HepG2 (cell line): ENCODE measurements at regions not wholly inside any gene's neighbourhood (a gene's known extent, or its start where the extent isn't known, plus 50 kb on each side); places are given as distances from the start of the nearest gene placed in this dataset.

Experiments
- ATAC-seq: fragments of 200-7000 bp; cut with Tn5 transposase; 3 replicates; pipeline ENCODE4 v1.9.1; 2020; ENCODE audit warnings: mild to moderate bottlenecking, moderate library complexity
- BruUV-seq: library from RNA; stranded (reverse); fragments of 400-500 nt; replicated peaks from 2 replicates; lab custom pipeline; 2021; lab: Mats Ljungman, UMichigan
- CTCF ChIA-PET: fragments of 300-600 bp; formaldehyde crosslinking; extraction: SDS; loops from one replicate; lab custom pipeline; 2021; ENCODE audit warnings: low total read pairs, inconsistent platforms, low intra/inter-chr PET ratio; lab: Yijun Ruan, JAX
- POLR2A ChIA-PET: fragments of 350-600 bp; sonication (Branson Sonifier 250); formaldehyde crosslinking; loops from one replicate; lab custom pipeline; 2020; ENCODE audit warnings: antibody characterized with exemption, inconsistent platforms; lab: Yijun Ruan, JAX
- DNase-seq: peaks from one replicate; pipeline ENCODE4 v3.0.0-alpha.2; 2015; ENCODE audit warnings: low spot score
- FAIRE-seq: peaks from 3 replicates; lab custom pipeline; 2011; peaks lifted over from hg19 to GRCh38; lab: Jason Lieb, UNC
- H2AFZ ChIP-seq: one replicate; pipeline ENCODE4 v1.6.1; 2011; ENCODE audit warnings: low read length, inconsistent platforms
- H3K27ac ChIP-seq: fragments of 300-600 bp; 3 replicates; pipeline ENCODE4 v1.8.0; 2011; ENCODE audit warnings: mixed run types, mild to moderate bottlenecking, mixed read lengths, low read length, inconsistent platforms; ENCODE audit not compliant: insufficient read depth; ENCODE audit errors: extremely low read length
- H3K27me3 ChIP-seq, 2 experiments: fragments of 200-600 bp in 1 of 2; 2 replicates in 1 of 2; 3 replicates in 1 of 2; pipeline versions ENCODE4 v1.6.0 to v1.8.0; 2011; ENCODE audit warnings: low read length in 2 of 2, mild to moderate bottlenecking in 2 of 2, moderate library complexity in 2 of 2, inconsistent platforms in 1 of 2; ENCODE audit not compliant: insufficient read depth in 2 of 2, control insufficient read depth in 1 of 2
- H3K36me3 ChIP-seq, 2 experiments: fragments of 200-600 bp in 1 of 2; replicated peaks in 1 of 2; 2 replicates in 1 of 2; 3 replicates in 1 of 2; pipeline versions ENCODE4 v1.5.1 to v1.8.0; 2011; ENCODE audit warnings: low read length in 2 of 2, inconsistent platforms in 1 of 2; ENCODE audit not compliant: insufficient read depth in 2 of 2, control insufficient read depth in 1 of 2
- H3K4me1 ChIP-seq: 2 replicates; pipeline ENCODE4 v1.5.1; 2012; ENCODE audit warnings: low read length, inconsistent platforms; ENCODE audit not compliant: insufficient read depth
- H3K4me2 ChIP-seq: 2 replicates; pipeline ENCODE4 v1.6.0; 2011; ENCODE audit warnings: low read depth, low read length, inconsistent platforms
- H3K4me3 ChIP-seq, 3 experiments: fragments of 200-600 bp in 1 of 3; sonication (generic), shearing (Covaris generic) in 1 of 3; replicated peaks in 1 of 3; 2 replicates each; pipeline ENCODE4 v1.5.1; 2011 to 2016; ENCODE audit warnings: low read length in 3 of 3, inconsistent platforms in 2 of 3, low read depth in 2 of 3, mild to moderate bottlenecking in 2 of 3, control low read depth in 1 of 3, mixed read lengths in 1 of 3; ENCODE audit not compliant: insufficient read depth in 1 of 3
- H3K79me2 ChIP-seq: one replicate; pipeline ENCODE4 v1.6.1; 2011; ENCODE audit warnings: low read length, inconsistent platforms; ENCODE audit not compliant: insufficient read depth
- H3K9ac ChIP-seq: 2 replicates; pipeline ENCODE4 v1.6.0; 2011; ENCODE audit warnings: mild to moderate bottlenecking, low read depth, low read length, inconsistent platforms; ENCODE audit not compliant: insufficient read depth
- H3K9me3 ChIP-seq: 2 replicates; pipeline ENCODE4 v1.5.1; 2012; ENCODE audit warnings: mild to moderate bottlenecking, low read length
- H4K20me1 ChIP-seq: 2 replicates; pipeline ENCODE4 v1.6.0; 2011; ENCODE audit warnings: inconsistent platforms, mild to moderate bottlenecking, low read length, moderate library complexity; ENCODE audit not compliant: insufficient read depth
- ATAD3A ChIP-seq: sonication (generic); formaldehyde crosslinking; IDR thresholded peaks from 2 replicates; pipeline ENCODE4 v1.4.0; 2020; ENCODE audit warnings: missing genetic modification reagents
- FOXC1 ChIP-seq: sonication (generic); formaldehyde crosslinking; IDR thresholded peaks from 2 replicates; pipeline ENCODE4 v1.8.0; 2022; ENCODE audit warnings: mild to moderate bottlenecking, missing genetic modification reagents, borderline replicate concordance
- HMG20A ChIP-seq: IDR thresholded peaks from 2 replicates; pipeline ENCODE4 v1.6.1; 2016; ENCODE audit warnings: borderline replicate concordance
- HOXA3 ChIP-seq: sonication (generic); formaldehyde crosslinking; IDR thresholded peaks from 2 replicates; pipeline ENCODE4 v1.5.0; 2020; ENCODE audit warnings: missing genetic modification reagents
- MIER3 ChIP-seq: IDR thresholded peaks from 2 replicates; pipeline ENCODE4 v1.6.1; 2016; ENCODE audit warnings: missing compliant biosample characterization, borderline replicate concordance
- NAIF1 ChIP-seq: sonication (generic); formaldehyde crosslinking; IDR thresholded peaks from 2 replicates; pipeline ENCODE4 v1.5.0; 2020; ENCODE audit warnings: mild to moderate bottlenecking, missing genetic modification reagents, borderline replicate concordance
- NR2C2 ChIP-seq: sonication (generic); formaldehyde crosslinking; IDR thresholded peaks from 2 replicates; pipeline ENCODE4 v1.4.0; 2020; ENCODE audit warnings: missing genetic modification reagents, mild to moderate bottlenecking, moderate library complexity, borderline replicate concordance
- NR2F1 ChIP-seq, 2 experiments: fragments of 450-650 bp in 1 of 2; formaldehyde crosslinking in 1 of 2; IDR thresholded peaks; 2 replicates each; pipeline versions ENCODE4 v1.5.0 to v1.6.1; 2016 to 2020; ENCODE audit warnings: mild to moderate bottlenecking in 1 of 2, missing compliant biosample characterization in 1 of 2, missing genetic modification reagents in 1 of 2, moderate library complexity in 1 of 2
- RFX3 ChIP-seq: IDR thresholded peaks from 2 replicates; pipeline ENCODE4 v1.6.1; 2016; ENCODE audit warnings: missing biosample characterization, missing genetic modification reagents
- RXRA ChIP-seq: sonication (generic); formaldehyde crosslinking; IDR thresholded peaks from 2 replicates; pipeline ENCODE4 v1.5.1; 2020; ENCODE audit warnings: missing genetic modification reagents
- RXRB ChIP-seq: IDR thresholded peaks from 2 replicates; pipeline ENCODE4 v1.6.1; 2016; ENCODE audit warnings: borderline replicate concordance, missing genetic modification reagents, missing compliant biosample characterization
- SAP130 ChIP-seq: IDR thresholded peaks from 2 replicates; pipeline ENCODE4 v1.6.1; 2016; ENCODE audit warnings: low read depth
- SPEN ChIP-seq: sonication (generic); formaldehyde crosslinking; IDR thresholded peaks from 2 replicates; pipeline ENCODE4 v1.5.1; 2020; ENCODE audit warnings: low read depth, mild to moderate bottlenecking, missing genetic modification reagents
- ZFYVE20 ChIP-seq: sonication (generic); formaldehyde crosslinking; IDR thresholded peaks from 2 replicates; pipeline ENCODE4 v1.8.0; 2023; ENCODE audit warnings: low read depth, mild to moderate bottlenecking, moderate library complexity, missing genetic modification reagents, borderline replicate concordance
- ZMYM2 ChIP-seq: sonication (generic); formaldehyde crosslinking; IDR thresholded peaks from 2 replicates; pipeline ENCODE4 v1.8.0; 2022; ENCODE audit warnings: mild to moderate bottlenecking, missing genetic modification reagents
- ZNF350 ChIP-seq: sonication (generic); formaldehyde crosslinking; IDR thresholded peaks from 2 replicates; pipeline ENCODE4 v1.4.0; 2020; ENCODE audit warnings: mild to moderate bottlenecking, low read depth, missing genetic modification reagents, borderline replicate concordance
- ZNF382 ChIP-seq: sonication (generic); formaldehyde crosslinking; IDR thresholded peaks from 2 replicates; pipeline ENCODE4 v1.5.0; 2020; ENCODE audit warnings: missing genetic modification reagents, mild to moderate bottlenecking, borderline replicate concordance
- ZNF547 ChIP-seq: sonication (generic); formaldehyde crosslinking; IDR thresholded peaks from 2 replicates; pipeline ENCODE4 v1.5.1; 2020; ENCODE audit warnings: mild to moderate bottlenecking, missing genetic modification reagents
- ZNF563 ChIP-seq: sonication (generic); formaldehyde crosslinking; IDR thresholded peaks from 2 replicates; pipeline ENCODE4 v1.8.0; 2022; ENCODE audit warnings: mild to moderate bottlenecking, moderate library complexity, missing genetic modification reagents
- ZNF788 ChIP-seq: sonication (generic); formaldehyde crosslinking; IDR thresholded peaks from 2 replicates; pipeline ENCODE4 v1.5.0; 2020; ENCODE audit warnings: mild to moderate bottlenecking, missing genetic modification reagents, borderline replicate concordance
- ZSCAN29 ChIP-seq: sonication (generic); formaldehyde crosslinking; conservative IDR thresholded peaks from 2 replicates; pipeline ENCODE4 v1.4.0; 2020; ENCODE audit warnings: mild to moderate bottlenecking, missing genetic modification reagents
- WGBS: methylation state at CpG from one replicate; pipeline ENCODE4 v1.1.6; 2017; ENCODE audit warnings: low lambda C conversion rate; 5-methylcytosine and 5-hydroxymethylcytosine counted together
- in situ Hi-C: cut with HindIII; loops from 2 replicates; pipeline ENCODE4 v1.10.0; 2017; ENCODE audit warnings: low pct_unique_long_range_greater_than_20kb; ENCODE audit not compliant: extremely low pct_ligation_motif_present
- intact Hi-C: fragments of 100-400 bp; cut with micrococcal nuclease; formaldehyde crosslinking; loops from one replicate; pipeline ENCODE4 v1.10.0; 2022; ENCODE audit not compliant: unreplicated experiment
- TF ChIP-seq, protein P1 (sequence below): sonication (generic); formaldehyde crosslinking; conservative IDR thresholded peaks from 2 replicates; pipeline ENCODE4 v1.8.0; 2022; ENCODE audit warnings: missing genetic modification reagents
- TF ChIP-seq, protein P2 (sequence below): sonication (generic); formaldehyde crosslinking; IDR thresholded peaks from 2 replicates; pipeline ENCODE4 v1.9.0; 2022; ENCODE audit warnings: missing genetic modification reagents, mild to moderate bottlenecking, borderline replicate concordance

DNA sequence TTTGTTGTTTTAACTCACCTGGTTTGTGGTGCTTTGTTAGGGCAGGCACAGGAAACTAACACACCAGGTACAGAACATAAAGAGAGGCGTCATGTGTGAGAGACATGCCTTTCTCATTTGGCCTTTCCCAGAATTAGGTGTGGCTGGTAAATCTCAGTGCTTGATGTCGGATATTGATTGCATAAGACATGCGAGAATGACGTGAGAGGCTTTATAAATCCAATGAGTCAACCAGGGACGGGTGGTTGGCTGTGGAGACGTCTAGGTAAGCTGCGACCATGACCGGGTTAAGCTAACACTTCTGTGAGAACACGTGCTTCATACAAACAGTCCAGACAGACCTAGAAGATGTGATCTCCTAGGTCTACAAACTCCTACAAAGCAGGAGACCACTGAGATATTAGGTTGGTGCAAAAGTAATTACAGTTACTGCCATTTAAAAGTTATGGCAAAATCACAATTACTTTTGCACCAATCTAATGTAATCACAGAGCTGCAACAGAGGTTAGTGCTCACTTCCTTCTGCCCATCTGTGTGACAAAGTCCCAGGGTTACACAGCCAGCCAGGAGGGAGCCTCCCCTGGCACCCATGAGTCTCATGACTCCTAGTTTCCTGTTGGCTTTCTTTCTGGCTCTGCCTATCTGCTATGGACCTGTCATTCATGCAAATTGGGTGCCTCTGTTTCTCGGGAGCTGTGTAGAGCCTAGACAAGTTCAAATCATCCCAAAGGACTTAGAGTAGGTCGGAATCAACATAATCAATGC is 98.9 kb upstream of the ATP8B1 start:
- peak; percentile 34 for FAIRE-seq
- POLR2A ChIA-PET, result no interaction called here
- TF ChIP-seq RFX3 (CRISPR knock-in tag) (no peak), SAP130 (CRISPR knock-in tag) (no peak), NR2C2 (CRISPR knock-in tag) (no peak), SPEN (CRISPR knock-in tag) (no peak), ZSCAN29 (CRISPR knock-in tag) (no peak), FOXC1 (CRISPR knock-in tag) (no peak), ZNF788 (CRISPR knock-in tag) (no peak), ATAD3A (no peak), ZNF563 (no peak), MIER3 (CRISPR knock-in tag) (no peak), ZNF382 (CRISPR knock-in tag) (no peak), RXRB (CRISPR knock-in tag) (peak; percentile 30; the same call in 1 of the 2 replicates), ZNF350 (no peak), ZFYVE20 (CRISPR knock-in tag) (no peak), NR2F1 (CRISPR knock-in tag; IDR thresholded peaks at IDR 0.05) (no peak), ZMYM2 (CRISPR knock-in tag) (no peak), ZNF547 (no peak), HOXA3 (CRISPR knock-in tag) (0 out of 2 replicates have a peak, but pooled peaks have one; percentile 20), HMG20A (CRISPR knock-in tag) (0 out of 2 replicates have a peak, but pooled peaks have one; percentile 29), NAIF1 (no peak), RXRA (CRISPR knock-in tag) (peak; percentile 69; the same call in 1 of the 2 replicates)
- TF ChIP-seq, protein P1, sequence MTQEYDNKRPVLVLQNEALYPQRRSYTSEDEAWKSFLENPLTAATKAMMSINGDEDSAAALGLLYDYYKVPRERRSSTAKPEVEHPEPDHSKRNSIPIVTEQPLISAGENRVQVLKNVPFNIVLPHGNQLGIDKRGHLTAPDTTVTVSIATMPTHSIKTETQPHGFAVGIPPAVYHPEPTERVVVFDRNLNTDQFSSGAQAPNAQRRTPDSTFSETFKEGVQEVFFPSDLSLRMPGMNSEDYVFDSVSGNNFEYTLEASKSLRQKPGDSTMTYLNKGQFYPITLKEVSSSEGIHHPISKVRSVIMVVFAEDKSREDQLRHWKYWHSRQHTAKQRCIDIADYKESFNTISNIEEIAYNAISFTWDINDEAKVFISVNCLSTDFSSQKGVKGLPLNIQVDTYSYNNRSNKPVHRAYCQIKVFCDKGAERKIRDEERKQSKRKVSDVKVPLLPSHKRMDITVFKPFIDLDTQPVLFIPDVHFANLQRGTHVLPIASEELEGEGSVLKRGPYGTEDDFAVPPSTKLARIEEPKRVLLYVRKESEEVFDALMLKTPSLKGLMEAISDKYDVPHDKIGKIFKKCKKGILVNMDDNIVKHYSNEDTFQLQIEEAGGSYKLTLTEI (CRISPR knock-in tag), result no peak
- TF ChIP-seq, protein P2, sequence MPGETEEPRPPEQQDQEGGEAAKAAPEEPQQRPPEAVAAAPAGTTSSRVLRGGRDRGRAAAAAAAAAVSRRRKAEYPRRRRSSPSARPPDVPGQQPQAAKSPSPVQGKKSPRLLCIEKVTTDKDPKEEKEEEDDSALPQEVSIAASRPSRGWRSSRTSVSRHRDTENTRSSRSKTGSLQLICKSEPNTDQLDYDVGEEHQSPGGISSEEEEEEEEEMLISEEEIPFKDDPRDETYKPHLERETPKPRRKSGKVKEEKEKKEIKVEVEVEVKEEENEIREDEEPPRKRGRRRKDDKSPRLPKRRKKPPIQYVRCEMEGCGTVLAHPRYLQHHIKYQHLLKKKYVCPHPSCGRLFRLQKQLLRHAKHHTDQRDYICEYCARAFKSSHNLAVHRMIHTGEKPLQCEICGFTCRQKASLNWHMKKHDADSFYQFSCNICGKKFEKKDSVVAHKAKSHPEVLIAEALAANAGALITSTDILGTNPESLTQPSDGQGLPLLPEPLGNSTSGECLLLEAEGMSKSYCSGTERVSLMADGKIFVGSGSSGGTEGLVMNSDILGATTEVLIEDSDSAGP (CRISPR knock-in tag), result no peak

More for the DNA sequence above, 98.9 kb upstream of the ATP8B1 start:
- no peaks in the 10 kb centered on the region for H3K9me3 ChIP-seq
- H3K4me1 ChIP-seq, result peaks cover 11% of the 10 kb centered on the region
- intact Hi-C loops, result no loop called here
- no peaks in the 10 kb centered on the region for H3K36me3 ChIP-seq
- 7% methylated on average over 10 of the region's 11 CpGs for WGBS
- H3K9ac ChIP-seq, result no peak overlapping the region
- in situ Hi-C loops, result loop anchor here (25.0 kb wide), 1 partner anchor 860 kb away; no protein-coding TSS in a partner anchor
- H2AFZ ChIP-seq, result no peak overlapping the region
- CTCF ChIA-PET, result no interaction called here
- ATAC-seq (peak; percentile 71), DNase-seq (peak; percentile 63)
- peak overlapping the region; percentile 30; the same call in 1 of the 2 replicates for H3K4me2 ChIP-seq
- peaks cover 0 to 19% of the 10 kb centered on the region in 2 experiments; a peak in 2 of 5 replicates for H3K27me3 ChIP-seq
- no peaks in the 10 kb centered on the region for H3K79me2 ChIP-seq
- no peak overlapping the region for H3K4me3 ChIP-seq
- no TSS peak for BruUV-seq
- no peak overlapping the region for H3K27ac ChIP-seq
- H4K20me1 ChIP-seq, result no peaks in the 10 kb centered on the region
